ENCODE measurements at regions not wholly inside any gene's neighbourhood (a gene's known extent, or its start where the extent isn't known, plus 50 kb on each side); places are given as distances from the start of the nearest gene placed in this dataset.
"Not testable (repeated sequence)": the region's sequence is repeated elsewhere in the genome, so short reads cannot be mapped to it uniquely, and the experiment has no call there.

DNA sequence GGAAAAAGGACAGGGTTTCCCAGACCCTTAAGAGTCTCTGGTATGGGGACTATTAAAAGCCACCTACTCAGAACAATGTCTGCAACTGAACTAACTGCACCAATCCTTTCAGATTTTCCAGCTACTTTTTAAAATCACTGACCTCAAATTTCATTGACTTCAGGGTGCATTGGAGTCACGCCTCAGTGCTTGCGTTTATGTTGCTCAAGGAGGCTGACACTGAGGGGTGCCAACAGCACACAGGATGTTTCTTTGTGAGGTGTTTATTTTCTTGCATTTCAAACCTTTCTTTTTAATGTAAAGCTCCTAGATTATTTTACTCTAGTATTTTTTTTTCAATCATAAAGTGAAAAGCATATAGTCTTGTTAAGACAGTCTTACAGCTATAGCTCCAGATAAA is 402.0 kb upstream of the SLC35B3 start:
- DNase-seq (ENCODE audit: low read depth in 2 of 2), result no peak

DNA sequence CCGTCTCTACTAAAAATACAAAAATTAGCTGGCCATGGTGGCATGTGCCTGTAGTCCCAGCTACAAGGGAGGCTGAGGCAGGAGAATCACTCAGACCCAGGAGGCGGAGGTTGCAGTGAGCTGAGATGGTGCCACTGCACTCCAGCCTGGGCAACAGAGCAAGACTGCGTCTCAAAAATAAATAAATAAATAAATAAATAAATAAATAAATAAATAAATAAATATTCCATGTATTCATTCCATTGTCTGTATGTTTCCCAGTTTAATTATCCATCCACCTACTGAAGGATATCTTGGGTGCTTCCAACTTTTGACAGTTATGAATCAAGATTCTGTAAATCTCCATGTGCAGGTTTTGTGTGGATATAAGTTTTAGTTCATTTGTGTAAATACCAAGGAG is 397.4 kb upstream of the SLC35B3 start:
- DNase-seq (ENCODE audit: low read depth in 2 of 2), result not testable (repeated sequence)

DNA sequence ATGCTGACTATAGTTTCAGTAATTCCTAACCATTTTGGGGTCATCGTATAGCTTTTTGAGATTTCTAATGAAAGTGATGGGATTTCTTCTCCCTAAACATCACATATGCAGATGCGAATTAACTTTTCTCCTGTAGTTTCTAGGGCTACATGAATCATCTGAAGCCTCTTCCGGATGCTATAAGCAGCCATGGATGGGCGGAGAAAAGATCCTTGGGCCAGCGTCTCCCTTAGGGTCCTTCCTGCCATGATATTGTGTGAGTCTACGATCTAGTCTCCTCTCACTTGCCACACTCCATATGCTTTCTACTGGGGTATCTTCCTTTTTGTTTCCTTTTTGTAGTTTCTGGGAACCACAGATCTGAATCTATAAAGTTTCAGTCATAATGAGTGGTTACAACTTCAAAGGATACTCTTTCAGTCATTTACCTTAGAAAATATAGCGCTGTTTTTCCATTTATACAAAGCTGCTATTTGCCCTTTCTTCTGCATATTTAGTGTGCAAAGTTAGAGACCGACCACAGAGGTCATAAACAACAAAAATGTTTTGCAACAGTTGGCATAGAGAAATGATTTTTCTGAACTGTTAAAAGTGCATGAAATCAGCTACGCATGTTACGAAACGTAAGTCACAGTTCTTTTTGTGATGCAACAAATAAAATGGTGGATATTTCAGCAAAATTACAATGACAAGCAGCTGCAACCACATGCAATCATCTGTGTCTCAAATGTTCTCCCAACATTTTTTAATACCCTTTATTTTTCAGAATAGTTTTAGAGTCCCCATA is 396.2 kb upstream of the SLC35B3 start:
- DNase-seq (ENCODE audit: low read depth in 2 of 2), result no peak

DNA sequence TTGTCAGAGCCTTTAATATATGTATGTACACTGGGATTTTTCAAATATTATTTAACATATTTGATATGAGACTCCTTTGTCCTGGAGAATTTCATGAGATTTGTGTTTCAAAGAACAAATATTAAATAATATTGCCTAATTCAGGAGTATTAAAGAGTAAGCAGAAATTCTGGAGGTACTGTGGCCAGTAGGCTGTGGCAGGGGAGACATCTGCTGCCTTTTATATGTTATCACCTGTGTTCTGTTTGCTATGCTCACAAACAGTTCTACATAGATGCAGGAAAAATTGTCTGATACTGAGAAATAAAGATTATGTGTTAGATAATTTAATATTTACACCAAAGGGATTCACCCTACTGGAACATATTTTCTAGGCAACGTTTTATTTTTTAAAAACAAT is 395.4 kb upstream of the SLC35B3 start:
- DNase-seq (ENCODE audit: low read depth in 2 of 2), result no peak

GRCh38 chr6:8829796-8830195 is 394.5 kb upstream of the SLC35B3 start:
- DNase-seq (ENCODE audit: low read depth in 2 of 2), result no peak

DNA sequence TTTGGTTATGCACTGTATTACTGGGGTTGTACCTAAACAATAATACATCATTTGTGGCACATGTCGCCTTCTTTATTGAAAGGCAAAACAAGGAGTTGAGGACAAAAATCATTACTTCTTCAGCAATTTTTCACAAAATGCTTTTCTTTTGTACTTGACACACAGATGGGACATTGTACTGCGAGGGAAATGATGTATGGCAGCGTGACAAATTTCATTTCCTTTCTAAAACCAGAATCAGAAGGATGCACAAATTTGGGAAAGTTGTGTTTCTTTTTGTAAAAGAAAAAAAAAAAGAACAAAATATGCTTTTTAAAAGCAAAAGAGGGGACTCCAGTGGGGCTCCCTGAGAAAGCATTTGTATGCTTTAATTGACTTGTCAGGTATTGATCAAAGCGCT is 394.0 kb upstream of the SLC35B3 start:
- DNase-seq (ENCODE audit: low read depth in 2 of 2), result no peak

DNA sequence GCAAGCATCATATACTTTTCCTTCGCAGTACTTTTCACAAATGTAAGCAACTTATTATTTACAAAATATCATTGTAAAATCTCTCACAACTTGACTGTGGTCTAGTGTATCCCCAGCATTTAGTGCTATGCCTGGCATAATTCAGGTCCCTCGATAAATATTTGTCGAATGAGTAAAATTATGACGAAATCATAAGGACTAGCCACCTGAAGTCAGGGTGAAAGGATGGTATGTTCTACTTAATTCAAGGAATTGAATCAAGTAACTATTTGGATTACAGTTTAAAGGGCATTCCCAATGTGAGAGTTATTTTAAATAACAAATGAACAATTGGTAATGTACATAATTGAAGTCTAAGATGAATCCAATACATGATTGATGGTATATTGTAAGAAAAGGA is 393.0 kb upstream of the SLC35B3 start:
- DNase-seq (ENCODE audit: low read depth in 2 of 2), result no peak

DNA sequence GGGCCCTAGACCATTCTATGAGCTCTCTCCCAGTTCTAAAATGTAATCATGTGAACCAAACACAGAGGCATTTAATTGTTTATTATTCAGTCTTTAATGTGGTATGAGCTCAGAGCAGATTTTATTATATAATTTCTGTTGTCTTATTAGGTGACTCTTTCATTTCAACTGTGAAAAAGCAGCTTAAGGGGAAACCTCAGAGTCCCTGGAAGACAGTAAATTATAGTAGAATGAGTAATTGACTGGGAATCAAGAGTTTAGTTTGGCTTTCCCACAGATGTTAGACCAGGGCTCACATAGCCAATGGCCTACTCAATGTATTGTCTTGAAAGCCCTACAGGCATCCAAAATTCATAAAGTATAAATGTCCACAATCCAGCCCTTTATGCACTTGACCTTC is 390.4 kb upstream of the SLC35B3 start:
- no peak for DNase-seq (ENCODE audit: low read depth in 2 of 2)

DNA sequence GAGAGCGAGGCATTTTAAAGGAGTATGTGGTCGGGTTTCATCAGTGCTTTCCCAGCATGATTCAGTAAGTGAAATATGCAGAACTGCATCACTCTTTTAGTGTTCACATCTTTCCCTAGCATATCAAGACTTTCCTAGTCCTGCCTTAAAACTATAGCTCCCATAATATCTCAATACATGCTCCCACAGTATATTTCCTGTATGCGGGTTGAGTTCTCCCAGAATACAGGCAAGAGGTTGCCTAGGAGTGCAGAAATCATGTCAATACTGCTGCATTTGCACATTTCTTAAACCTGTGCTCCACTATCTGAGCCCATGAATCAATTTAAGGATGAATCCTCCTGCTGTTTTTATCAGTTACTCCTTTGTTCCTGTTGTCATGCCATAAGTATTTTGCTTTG is 386.6 kb upstream of the SLC35B3 start:
- DNase-seq (ENCODE audit: low read depth in 2 of 2), result no peak

DNA sequence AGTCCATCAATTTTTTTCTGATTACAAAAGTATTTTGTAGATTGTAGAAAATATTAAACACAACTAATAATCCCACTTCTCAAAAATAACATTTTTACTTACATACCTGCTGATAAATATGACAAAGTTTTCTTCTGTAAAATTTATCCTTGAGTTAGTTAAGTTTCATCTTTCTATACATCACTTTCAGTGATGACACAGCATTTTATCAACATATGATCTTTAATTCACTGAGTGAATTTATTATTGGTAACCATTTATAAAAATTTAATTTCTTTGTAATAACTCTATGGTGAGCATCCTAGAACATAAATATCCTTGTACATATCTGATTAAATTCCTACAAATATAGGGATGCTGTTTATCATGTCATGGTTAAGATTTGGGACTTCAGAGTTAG is 385.0 kb upstream of the SLC35B3 start:
- DNase-seq (ENCODE audit: low read depth in 2 of 2), result no peak

DNA sequence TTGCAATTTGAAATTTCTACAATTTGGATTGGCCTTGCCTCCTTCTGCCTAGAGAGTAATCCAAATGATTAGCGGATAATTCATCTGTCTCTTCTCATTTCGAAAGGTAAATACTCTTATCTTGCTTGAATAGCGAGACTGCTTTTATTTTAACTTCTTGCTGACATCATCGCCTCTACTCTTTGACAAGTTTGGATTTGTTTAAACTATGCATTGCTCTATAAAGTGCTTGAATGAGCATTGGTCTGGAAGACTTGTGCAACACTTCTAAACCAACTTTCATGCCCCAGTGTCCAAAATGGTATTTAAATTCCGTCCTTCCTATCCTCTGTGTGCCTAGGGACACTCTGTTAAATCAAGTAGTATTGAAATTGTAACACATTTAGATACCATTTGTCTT is 384.1 kb upstream of the SLC35B3 start:
- no peak for DNase-seq (ENCODE audit: low read depth in 2 of 2)

DNA sequence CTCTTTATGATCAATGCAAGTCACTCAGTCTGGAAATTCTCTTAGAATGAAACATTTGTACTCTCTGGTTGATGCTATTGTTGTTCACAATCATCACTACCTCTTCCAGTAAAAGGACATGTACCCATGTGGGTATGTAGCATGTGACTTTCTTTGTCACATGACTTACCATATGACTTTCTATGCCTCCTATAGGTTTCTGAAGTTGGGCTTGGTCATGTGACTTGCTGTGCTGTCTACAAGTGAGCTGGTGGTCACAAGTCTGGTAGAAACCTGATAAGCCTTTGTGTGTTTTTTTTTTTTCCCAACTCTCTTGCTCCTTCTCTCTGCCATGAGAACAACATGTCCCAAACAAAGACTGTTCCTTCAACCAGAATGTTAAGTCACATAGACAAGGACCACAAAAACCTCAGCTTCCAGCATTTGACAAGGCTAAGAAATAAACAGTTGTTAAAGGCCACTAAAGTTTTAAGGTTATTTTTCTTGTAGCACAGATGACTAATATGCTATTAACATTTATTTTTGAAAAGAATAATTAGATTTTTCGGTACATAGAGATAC is 379.2 kb upstream of the SLC35B3 start:
- DNase-seq (ENCODE audit: low read depth in 2 of 2), result no peak

DNA sequence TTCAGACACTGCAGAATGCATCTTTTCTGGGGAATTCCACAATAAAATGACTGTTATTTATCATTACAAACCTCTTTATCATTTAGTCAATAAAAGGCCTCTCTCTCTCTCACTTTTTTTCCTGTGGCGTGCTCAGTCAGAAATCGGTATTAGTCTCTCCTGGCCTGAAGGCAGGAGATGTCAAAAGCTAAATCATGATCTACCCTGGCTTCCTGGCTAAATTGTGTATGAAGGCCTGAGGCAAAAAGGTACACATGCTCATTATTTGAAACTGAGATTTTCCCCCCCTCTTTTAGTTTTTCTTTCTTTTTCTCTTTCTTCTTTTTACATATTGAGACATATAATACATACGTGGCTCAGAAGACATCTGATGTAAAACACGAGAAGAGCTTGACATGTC is 375.0 kb upstream of the SLC35B3 start:
- DNase-seq (ENCODE audit: low read depth in 2 of 2), result no peak

GRCh38 chr6:8809662-8810061 is 374.3 kb upstream of the SLC35B3 start:
- DNase-seq (ENCODE audit: low read depth in 2 of 2), result no peak

- no peak for DNase-seq (ENCODE audit: low read depth in 2 of 2)
Measured at GRCh38 chr6:8803181-8803760, 367.9 kb upstream of the SLC35B3 start.

DNA sequence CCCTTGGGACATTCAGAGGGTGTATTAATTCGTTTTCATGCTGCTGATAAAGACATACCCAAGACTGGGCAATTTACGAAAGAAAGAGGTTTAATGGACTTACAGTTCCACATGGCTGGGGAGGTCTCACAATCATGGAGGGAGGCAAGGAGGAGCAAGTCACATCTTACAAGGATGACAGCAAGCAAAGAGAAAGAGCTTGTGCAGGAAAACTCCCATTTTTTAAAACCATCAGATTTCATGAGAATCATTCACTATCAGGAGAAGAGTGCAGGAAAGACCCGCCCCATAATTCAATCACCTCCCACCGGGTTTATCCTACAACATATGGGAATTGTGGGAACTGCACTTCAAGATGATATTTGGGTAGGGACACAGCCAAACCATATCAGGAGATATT is 367.1 kb upstream of the SLC35B3 start:
- DNase-seq (ENCODE audit: low read depth in 2 of 2), result not testable (repeated sequence)

DNA sequence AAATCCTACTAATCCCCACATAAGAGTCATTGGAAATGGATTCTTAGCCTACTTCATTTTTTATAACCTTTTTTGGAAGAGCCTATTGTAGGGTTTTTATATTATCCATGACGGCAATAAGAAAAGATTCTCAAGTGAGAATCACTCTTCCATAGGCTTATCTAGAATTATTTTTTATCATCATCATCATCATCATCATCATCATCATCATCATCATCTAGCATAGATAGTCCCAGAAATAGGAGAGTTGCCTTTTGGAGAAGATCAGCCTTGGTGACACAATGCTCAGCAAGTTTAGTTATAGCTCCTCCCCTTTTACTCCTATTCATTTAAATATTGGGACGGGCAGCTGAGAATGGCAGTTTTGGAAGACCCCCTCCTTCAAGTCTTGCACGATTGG is 359.1 kb upstream of the SLC35B3 start:
- no peak for DNase-seq (ENCODE audit: low read depth in 2 of 2)

- no peak for DNase-seq (ENCODE audit: low read depth in 2 of 2)
Measured at GRCh38 chr6:8789878-8790277, 354.5 kb upstream of the SLC35B3 start.

DNA sequence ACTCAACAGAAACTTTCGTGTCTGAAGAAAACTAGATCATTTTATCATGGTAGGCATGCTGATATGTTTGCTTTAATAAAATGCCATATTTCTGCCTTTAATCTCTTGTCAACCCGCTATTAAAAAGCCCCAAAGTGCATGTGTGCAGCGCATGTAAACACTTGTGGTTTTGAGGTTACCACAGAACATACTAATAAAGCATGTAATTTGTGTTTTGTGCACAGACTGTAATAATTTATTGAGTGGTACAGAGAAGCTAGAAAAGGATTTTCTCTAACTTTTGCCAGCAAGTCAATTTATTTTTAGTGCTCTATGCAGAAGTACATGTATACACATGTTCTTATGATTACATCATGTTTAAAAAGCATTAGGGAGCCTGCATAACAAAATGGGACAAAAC is 349.9 kb upstream of the SLC35B3 start:
- DNase-seq (ENCODE audit: low read depth in 2 of 2), result no peak

DNA sequence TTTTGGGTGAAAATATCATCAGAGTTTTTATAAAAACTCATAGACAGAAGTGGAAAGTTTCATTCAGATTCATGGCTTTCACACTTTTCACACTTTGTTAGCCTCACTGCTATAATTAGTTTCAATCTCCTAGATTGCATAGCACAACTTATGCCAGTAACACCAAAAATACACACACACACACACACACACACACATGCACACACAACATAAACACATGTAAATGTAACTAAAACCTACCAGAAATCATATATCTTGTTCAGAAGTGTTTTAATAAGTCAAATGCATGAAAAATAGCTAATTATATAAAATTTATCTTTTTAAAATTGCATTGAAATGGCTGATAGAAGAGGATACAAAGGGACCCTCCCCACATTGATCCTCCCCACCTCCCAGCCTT is 347.8 kb upstream of the SLC35B3 start:
- DNase-seq (ENCODE audit: low read depth in 2 of 2), result no peak

DNA sequence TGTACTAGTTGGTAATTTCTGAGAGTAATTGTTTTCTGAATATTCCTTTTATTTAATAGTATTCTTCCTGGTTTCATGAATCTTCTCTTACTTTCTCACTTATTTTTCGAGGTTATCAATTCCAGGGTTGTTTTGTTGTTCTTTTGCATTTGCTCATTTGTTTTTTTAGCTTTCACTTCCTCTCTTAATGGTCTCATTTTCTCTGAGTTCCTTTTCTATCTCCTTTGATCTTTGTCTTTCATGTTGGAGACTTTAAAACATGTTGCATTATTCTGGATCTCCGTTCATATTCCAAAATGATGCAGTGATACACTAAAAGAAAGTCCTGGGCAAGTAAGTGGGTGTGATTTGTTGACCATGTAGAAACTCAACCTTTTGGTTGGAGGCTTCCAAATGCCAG is 345.3 kb upstream of the SLC35B3 start:
- no peak for DNase-seq (ENCODE audit: low read depth in 2 of 2)

DNA sequence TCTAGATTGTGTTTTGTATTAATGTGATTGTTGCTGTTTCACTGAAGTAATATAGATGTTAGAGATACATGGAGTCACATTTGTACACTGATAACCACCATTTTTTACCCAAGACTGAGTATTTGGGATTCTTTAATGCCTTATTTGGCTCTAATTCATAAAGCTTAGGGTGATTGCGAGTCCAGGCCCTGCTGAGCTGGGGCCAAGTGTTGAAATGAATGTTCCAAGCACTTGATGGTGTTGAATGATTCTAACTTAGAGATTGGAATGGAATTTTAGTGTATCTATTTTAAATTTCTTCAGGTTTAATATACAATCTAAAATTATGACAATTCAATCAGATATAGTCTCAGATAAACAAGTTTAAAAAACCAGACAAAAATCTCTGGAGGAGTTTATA is 329.4 kb upstream of the SLC35B3 start:
- no peak for DNase-seq (ENCODE audit: low read depth in 2 of 2)

DNA sequence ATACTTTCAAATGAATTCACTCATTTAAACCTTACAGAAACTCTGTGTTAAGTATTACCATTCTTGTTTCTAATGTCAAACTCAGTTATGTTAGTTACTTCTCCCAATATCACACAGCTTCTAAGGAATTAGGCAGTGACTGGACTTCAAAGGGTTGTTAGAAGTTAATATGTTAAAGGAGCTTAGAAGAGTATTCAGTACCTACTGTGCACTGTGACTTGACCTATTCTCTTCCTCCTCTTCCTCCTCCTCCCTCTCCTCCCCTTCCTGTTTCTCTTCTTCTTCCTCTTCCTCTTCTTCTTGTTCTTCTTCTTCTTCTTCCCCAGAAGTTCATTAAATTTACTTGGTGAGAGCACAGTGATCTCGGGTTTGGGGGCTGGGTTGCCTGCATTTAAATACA is 325.6 kb upstream of the SLC35B3 start:
- DNase-seq (ENCODE audit: low read depth in 2 of 2), result no peak

DNA sequence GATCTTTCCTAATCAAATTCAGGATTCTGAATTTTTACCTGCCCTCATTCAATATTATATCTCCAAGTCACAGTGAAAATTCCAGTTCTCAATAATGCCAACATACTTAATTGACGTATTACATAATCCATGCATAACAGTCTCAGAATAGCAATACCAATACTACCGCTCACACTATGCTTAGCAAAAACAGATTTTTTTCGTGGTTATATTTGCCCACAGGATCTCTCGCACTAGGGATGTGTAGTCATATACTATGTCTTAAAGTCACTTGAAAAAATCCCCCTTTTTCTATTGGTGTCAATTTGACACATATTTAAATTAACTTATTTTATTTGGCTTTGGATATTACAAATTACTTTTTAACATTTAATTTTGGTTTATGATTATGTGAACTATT is 323.1 kb upstream of the SLC35B3 start:
- no peak for DNase-seq (ENCODE audit: low read depth in 2 of 2)

Measured in activated CD4-positive, alpha-beta T cell treated with anti-CD3 and anti-CD28 coated beads for 24 hours (primary cell).